ENCODE measurements at regions not wholly inside any gene's neighbourhood (a gene's known extent, or its start where the extent isn't known, plus 50 kb on each side); places are given as distances from the start of the nearest gene placed in this dataset.

- TF ChIP-seq CTCF (IDR thresholded peaks at IDR 0.05 in 4 of 5, conservative IDR thresholded peaks at IDR 0.05 in 1 of 5) (no peak), POLR2A (IDR thresholded peaks at IDR 0.05) (no peak)
These were observed 194.1 kb upstream of the GSE1 start for GRCh38 chr16:85418978-85419491.
